ENCODE measurements at regions not wholly inside any gene's neighbourhood (a gene's known extent, or its start where the extent isn't known, plus 50 kb on each side); places are given as distances from the start of the nearest gene placed in this dataset.
"Not testable (repeated sequence)": the region's sequence is repeated elsewhere in the genome, so short reads cannot be mapped to it uniquely, and the experiment has no call there.

DNA sequence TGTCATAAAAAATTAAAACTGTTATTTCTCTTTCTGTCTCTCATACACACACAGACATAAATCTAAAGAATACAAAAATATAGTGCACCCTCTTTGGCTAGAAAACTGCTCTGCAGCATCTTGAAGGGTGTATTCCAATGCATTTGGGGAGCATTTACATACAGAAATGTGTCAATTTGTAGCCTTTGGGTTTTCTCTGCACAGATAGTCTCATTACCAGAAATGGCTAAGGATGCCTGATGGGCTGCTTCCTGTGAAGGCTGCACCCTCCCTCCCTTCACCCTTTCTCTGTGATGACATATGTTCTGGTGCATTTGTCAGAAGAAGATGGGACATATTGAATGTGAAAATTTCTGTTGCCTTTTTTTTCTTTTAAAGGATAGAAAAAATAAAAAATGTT lies 1239.3 kb downstream of the CDH11 start:
- DNase-seq, result no peak

- no peak for DNase-seq
Measured at GRCh38 chr16:63880948-63881347, 1240.9 kb downstream of the CDH11 start.

- DNase-seq, result no peak
Measured at GRCh38 chr16:63877401-63877800, 1244.5 kb downstream of the CDH11 start.

- no peak for DNase-seq
Measured at GRCh38 chr16:63876103-63876502, 1245.8 kb downstream of the CDH11 start.

DNA sequence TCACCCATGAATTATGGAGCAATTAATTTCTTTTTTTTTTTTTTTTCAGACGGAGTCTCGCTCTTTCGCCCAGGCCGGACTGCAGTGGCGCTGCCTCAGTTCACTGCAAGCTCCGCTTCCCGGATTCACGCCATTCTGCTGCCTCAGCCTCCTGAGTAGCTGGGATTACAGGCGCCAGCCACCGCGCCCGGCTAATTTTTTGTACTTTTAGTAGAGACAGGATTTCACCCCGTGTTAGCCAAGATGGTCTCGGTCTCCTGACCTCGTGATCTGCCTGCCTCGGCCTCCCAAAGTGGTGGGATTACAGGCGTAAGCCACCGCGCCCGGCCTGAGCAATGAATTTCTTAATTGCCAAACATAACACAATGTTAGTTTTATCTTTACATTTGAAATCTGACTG lies 1261.2 kb downstream of the CDH11 start:
- not testable (repeated sequence) for DNase-seq

DNA sequence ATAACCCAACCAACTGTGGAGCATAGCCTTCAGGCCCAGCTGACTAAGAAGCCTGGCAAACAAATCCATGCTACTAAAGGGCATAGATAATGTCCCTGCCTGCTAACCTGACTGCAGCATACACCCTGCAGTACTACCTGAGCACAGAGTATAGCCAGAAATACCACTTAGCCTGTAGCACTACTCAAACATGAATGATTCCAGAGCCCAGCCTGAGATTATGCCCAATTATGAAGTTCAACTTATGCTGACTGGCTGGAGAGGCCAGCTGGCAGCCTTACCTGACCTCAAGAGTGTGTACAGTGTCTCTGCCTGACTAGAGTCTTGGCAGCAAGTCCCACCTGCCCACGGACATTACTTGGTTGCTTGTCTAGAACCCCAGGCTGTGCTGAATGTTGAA lies 1265.3 kb downstream of the CDH11 start:
- DNase-seq, result no peak

GRCh38 chr16:63850979-63851378 lies 1270.9 kb downstream of the CDH11 start:
- no peak for DNase-seq

DNA sequence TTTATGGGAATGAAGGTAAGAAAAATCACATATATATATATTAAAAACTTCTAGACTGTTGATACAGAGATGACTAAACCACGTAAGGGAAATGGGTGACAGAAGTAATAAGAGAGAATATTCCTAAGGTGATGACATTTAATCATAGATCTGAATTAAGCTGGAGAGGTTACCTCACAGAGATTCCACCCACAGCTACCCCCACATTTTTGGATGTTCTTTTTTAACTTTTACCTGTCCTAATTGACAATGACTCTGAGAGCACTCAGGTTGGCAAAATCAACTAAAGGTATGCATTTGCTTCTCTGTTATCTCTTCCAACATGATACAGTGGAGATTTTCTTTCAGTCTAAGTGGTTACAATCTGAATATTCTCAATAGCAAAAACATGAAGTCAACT lies 1280.6 kb downstream of the CDH11 start:
- no peak for DNase-seq

- DNase-seq, result no peak
Measured at GRCh38 chr16:63830061-63830460, 1291.8 kb downstream of the CDH11 start.

- DNase-seq, result no peak
Measured at GRCh38 chr16:63822818-63823217, 1299.0 kb downstream of the CDH11 start.

DNA sequence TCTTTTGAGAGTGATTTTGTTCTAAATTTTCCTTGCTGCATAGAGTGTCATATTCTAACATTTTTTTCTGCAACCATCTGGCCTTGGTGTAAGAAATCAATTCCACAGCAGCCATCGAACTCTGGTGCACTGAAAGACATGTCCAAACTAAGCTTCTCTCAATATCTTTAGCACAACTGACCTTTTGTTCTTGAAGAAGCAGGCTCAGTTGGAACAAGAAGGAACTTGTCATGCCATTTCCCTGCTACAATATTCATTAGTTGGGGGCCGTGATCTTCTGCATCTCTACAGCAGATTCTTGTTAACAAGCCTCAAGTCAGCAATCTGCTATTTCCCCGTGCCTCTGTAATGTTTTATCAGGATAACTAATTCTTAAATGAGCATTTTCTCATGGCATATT lies 1305.6 kb downstream of the CDH11 start:
- DNase-seq, result no peak

- no peak for DNase-seq
Measured at GRCh38 chr16:63813862-63814261, 1308.0 kb downstream of the CDH11 start.

DNA sequence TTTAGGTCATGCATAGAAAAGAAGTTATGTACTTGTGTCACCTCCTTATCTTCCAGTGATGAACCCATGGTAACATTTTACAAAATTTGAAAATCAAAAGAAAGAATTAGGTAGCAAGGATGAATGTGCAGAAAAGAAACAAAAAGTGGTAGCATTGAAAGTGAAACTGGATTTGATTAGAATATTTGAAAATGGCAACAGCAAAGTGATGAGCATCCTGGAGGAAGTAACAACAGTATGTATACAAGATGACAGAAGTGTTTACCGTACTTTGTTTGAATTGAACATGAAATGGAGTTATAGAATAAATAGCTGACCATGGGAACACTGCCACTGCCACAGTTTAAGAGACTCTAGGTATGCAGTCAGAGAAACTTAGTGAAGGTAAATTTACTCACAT lies 1313.1 kb downstream of the CDH11 start:
- no peak for DNase-seq

GRCh38 chr16:63806794-63807506 lies 1314.9 kb downstream of the CDH11 start:
- no peak for DNase-seq

- DNase-seq, result no peak
Measured at GRCh38 chr16:63804126-63804525, 1317.7 kb downstream of the CDH11 start.

DNA sequence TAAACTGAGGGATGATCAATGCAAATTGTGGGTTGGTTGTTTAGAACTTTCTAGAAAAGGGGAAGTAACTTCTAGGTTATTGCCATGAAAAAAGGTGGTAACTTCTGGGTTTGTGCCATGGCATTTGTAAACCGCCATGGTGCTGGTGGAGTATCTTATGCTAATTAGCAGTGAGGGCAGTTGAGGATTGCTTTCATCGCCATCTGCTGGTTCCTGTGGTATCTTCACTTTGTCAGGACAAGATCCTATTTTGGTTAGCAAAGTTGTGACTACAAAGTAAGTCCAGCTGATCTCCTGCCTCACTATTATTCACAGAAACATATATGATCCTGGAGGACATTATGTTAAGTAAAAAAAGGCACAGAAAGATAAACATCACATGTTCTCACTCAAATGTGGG lies 1332.3 kb downstream of the CDH11 start:
- DNase-seq, result no peak

- no peak for DNase-seq
Measured at GRCh38 chr16:63787014-63787413, 1334.8 kb downstream of the CDH11 start.

- DNase-seq, result no peak
Measured at GRCh38 chr16:63785170-63785569, 1336.7 kb downstream of the CDH11 start.

DNA sequence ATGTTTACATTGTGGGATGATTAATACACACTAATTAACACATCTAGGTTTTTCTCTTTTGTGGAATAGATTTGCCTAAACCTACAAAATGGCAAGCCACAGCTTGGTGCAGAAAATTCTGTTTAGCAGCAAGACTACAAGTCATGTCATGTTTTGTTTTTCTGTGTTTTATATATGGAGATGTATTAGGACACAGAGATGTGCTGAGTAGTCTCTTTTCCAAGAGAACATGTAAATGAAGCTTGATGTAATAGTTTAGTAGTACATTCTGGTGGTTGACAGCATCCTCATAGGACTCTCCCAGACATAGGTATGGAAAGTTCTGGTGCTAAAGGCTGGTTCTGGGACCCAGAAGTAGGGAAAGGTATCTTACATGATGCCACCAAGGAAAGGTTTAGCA lies 1345.4 kb downstream of the CDH11 start:
- no peak for DNase-seq

DNA sequence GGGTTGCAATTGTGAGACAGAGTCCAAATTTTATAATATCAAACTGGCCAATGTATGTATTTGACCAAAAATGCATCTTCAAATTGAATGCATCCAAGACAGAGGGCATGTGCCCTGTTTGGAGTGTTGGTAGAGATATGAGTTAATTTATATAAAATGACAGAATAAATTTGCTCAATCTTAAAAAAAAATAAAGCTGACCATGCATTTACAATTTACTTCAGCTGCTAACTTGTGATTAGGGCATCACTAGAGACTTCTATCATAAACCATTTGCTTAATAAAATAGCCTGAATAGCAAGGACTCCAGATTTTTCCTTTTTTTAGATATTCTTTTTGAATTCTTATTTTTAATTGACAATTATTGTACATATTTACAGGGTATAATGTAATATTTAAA lies 1345.8 kb downstream of the CDH11 start:
- no peak for DNase-seq

GRCh38 chr16:63774302-63774701 lies 1347.6 kb downstream of the CDH11 start:
- DNase-seq, result no peak

DNA sequence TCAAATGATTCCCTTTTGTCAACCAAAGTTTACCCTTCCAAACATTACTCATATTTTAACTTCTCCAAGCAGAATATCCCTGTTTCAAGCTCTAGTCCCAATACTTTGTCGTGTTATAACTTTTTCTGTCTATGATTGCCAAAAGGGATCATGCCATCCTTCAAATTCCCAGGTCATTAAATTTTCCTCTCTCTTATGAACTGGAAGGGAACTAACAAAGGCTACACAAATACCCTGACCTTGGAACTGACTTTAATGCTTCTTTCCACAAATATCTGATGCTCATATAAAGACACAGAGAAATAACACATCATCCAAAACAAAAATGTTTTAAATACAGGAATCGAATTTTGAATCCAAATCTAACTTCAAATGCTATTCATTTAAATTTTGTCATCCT lies 1352.7 kb downstream of the CDH11 start:
- DNase-seq, result no peak

GRCh38 chr16:63760246-63760645 lies 1361.6 kb downstream of the CDH11 start:
- DNase-seq, result not testable (repeated sequence)

DNA sequence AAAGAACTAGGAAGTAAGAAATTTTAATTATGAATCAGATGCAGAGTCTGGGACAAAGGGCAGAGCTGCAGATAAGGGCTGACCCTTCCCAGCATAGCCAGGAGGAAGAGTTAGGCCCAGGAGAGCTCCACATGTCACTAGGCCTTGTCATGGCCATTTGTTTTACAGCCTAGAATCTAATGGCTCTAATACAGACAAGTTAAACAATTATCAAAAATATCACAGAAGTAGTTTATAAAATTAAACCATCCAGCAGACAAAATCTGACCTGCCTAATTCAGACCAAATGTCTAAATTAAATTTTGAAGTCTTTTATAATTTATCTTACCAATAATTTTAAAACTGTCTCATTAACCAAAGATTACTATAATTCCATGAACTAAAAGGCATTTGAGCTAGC lies 1369.5 kb downstream of the CDH11 start:
- DNase-seq, result no peak

- DNase-seq, result no peak
Measured at GRCh38 chr16:63749276-63749675, 1372.6 kb downstream of the CDH11 start.

DNA sequence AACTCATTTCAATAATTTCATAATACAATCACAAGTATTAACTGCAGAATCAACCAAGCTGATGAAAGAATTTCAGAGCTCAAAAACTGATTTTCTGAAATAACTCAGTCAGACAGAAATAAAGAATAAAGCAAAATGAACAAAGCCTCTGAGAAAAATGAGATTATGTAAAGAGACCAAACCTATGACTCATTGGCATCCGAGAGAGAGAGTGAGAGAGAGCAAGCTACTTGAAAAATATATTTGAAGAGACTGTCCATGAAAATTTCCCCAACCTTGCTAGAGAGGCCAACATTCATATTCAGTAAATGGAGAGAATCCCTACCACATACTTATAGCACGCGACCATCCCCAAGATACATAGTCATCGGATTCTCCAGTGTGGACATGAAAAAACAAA lies 1376.4 kb downstream of the CDH11 start:
- DNase-seq, result no peak
